HG03354 (cell line): ENCODE measurements at regions not wholly inside any gene's neighbourhood (a gene's known extent, or its start where the extent isn't known, plus 50 kb on each side); places are given as distances from the start of the nearest gene placed in this dataset.

Source experiments
- ATAC-seq: cut with Tn5 transposase; IDR thresholded peaks from one replicate; pipeline ENCODE4 v1.9.1; 2021; ENCODE audit warnings: mild to moderate bottlenecking; ENCODE audit not compliant: unreplicated experiment, poor library complexity, severe bottlenecking

- ATAC-seq: no peak
Measured at GRCh38 chr1:56326056-56326455, 253.3 kb downstream of the PLPP3 start.

- ATAC-seq: no peak
Measured at GRCh38 chr1:56324504-56324903, 254.9 kb downstream of the PLPP3 start.

- no peak for ATAC-seq
Measured at GRCh38 chr1:56322211-56322610, 257.2 kb downstream of the PLPP3 start.

- ATAC-seq: no peak
Measured at GRCh38 chr1:56321150-56321490, 258.2 kb downstream of the PLPP3 start.

- no peak for ATAC-seq
Measured at GRCh38 chr1:56320464-56321149, 258.8 kb downstream of the PLPP3 start.

GRCh38 chr1:56317722-56318121 lies 261.6 kb downstream of the PLPP3 start:
- ATAC-seq: no peak

- ATAC-seq: no peak
Measured at GRCh38 chr1:56315293-56315942, 263.9 kb downstream of the PLPP3 start.

GRCh38 chr1:56313560-56313959 lies 265.8 kb downstream of the PLPP3 start:
- ATAC-seq: no peak

- no peak for ATAC-seq
Measured at GRCh38 chr1:56311766-56312165, 267.6 kb downstream of the PLPP3 start.

GRCh38 chr1:56310945-56311344 lies 268.4 kb downstream of the PLPP3 start:
- no peak for ATAC-seq

GRCh38 chr1:56309065-56309464 lies 270.3 kb downstream of the PLPP3 start:
- no peak for ATAC-seq

GRCh38 chr1:56304975-56305374 lies 274.4 kb downstream of the PLPP3 start:
- no peak for ATAC-seq

- ATAC-seq: no peak
Measured at GRCh38 chr1:56303805-56304204, 275.6 kb downstream of the PLPP3 start.

GRCh38 chr1:56302878-56303277 lies 276.5 kb downstream of the PLPP3 start:
- ATAC-seq: no peak

GRCh38 chr1:56301791-56302190 lies 277.6 kb downstream of the PLPP3 start:
- no peak for ATAC-seq

GRCh38 chr1:56300836-56301235 lies 278.5 kb downstream of the PLPP3 start:
- ATAC-seq: no peak

- no peak for ATAC-seq
Measured at GRCh38 chr1:56298866-56299265, 280.5 kb downstream of the PLPP3 start.

GRCh38 chr1:56297904-56298303 lies 281.5 kb downstream of the PLPP3 start:
- no peak for ATAC-seq

- no peak for ATAC-seq
Measured at GRCh38 chr1:56297208-56297607, 282.2 kb downstream of the PLPP3 start.

- no peak for ATAC-seq
Measured at GRCh38 chr1:56295949-56296929, 283.1 kb downstream of the PLPP3 start.
